ENCODE measurements at regions not wholly inside any gene's neighbourhood (a gene's known extent, or its start where the extent isn't known, plus 50 kb on each side); places are given as distances from the start of the nearest gene placed in this dataset.

DNA sequence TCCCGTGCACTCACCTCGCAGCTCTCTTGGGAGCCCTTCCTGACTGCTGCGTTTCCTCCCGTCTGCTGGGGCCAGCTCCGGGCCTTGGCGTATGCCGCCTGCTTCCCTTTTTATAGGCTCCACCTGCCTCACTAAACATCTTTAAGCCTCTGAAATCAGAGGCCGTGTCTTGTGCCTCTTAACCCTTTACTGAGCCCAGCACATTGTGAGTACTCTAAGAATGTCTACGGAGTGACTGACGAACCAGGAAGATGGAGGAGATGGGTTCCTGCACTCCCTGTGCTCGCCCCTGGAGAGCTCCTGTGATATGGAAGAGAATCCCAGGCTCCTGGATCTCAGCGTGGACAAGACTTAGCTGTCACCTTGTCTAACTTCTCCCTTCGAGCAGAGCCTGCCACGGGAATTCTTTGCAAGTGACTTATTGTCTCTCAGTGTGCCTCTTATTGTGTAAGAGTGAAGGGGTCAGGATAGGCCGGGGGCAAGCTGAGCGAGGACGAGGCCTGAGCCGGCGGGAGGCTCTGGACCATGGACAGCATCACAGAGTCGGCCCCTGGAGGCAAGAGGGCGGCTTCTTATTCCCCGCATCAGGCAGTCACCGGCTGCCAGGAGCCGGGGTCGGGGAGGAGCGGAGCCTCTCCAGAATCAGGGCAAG lies 70.9 kb upstream of the CCDC167 start:
- TF ChIP-seq POLR2A (IDR thresholded peaks at IDR 0.05), result no peak
- no peak for TF ChIP-seq CTCF (IDR thresholded peaks at IDR 0.05)
- TF ChIP-seq POLR2AphosphoS5 (IDR thresholded peaks at IDR 0.05; ENCODE audit: insufficient read depth in 1 of 2, low read depth in 1 of 2), result no peak
